Esophagus muscularis mucosa (tissue), 4 donors: ENCODE measurements at regions not wholly inside any gene's neighbourhood (a gene's known extent, or its start where the extent isn't known, plus 50 kb on each side); places are given as distances from the start of the nearest gene placed in this dataset.

ENCODE experiments used
- DNase-seq: peaks from one replicate; pipeline ENCODE4 v3.0.0-alpha.2; 2017; ENCODE audit errors: extremely low spot score
- H3K27ac ChIP-seq, 4 donors: fragments of 200-600 bp; sonication (generic); replicated peaks in 1 of 4; 1 replicate in 3 of 4; 2 replicates in 1 of 4; pipeline ENCODE4 v1.5.1; 2016 to 2019; ENCODE audit warnings: mild to moderate bottlenecking in 1 of 4
- H3K27me3 ChIP-seq, 4 donors: fragments of 200-600 bp; sonication (generic); one replicate each; pipeline versions ENCODE4 v1.5.1 to v1.6.0; 2016 to 2019
- H3K36me3 ChIP-seq, 4 donors: fragments of 200-600 bp; sonication (generic); one replicate each; pipeline ENCODE4 v1.5.1; 2016 to 2019
- H3K4me1 ChIP-seq, 4 donors: fragments of 200-600 bp; sonication (generic); one replicate each; pipeline ENCODE4 v1.5.1; 2016 to 2019
- H3K4me3 ChIP-seq, 4 donors: fragments of 200-600 bp; sonication (generic); 1 replicate in 2 of 4; 2 replicates in 2 of 4; pipeline ENCODE4 v1.5.1; 2016 to 2019; ENCODE audit warnings: mild to moderate bottlenecking in 4 of 4, moderate library complexity in 1 of 4
- H3K9me3 ChIP-seq, 4 donors: fragments of 200-600 bp; sonication (generic); 1 replicate in 3 of 4; 2 replicates in 1 of 4; pipeline ENCODE4 v1.5.1; 2016 to 2019
- EP300 ChIP-seq: sonication (generic); formaldehyde crosslinking; IDR thresholded peaks from one replicate; pipeline ENCODE4 v1.6.1; 2017; ENCODE audit warnings: antibody characterized with exemption
- POLR2A ChIP-seq: fragments of 450-650 bp; IDR thresholded peaks from one replicate; pipeline ENCODE4 v1.6.1; 2017; ENCODE audit warnings: antibody characterized with exemption, moderate library complexity, mild to moderate bottlenecking, low read depth
- POLR2AphosphoS5 ChIP-seq, 2 donors: sonication (generic); formaldehyde crosslinking; IDR thresholded peaks; one replicate each; pipeline ENCODE4 v1.6.1; 2017; ENCODE audit warnings: antibody characterized with exemption in 2 of 2
- WGBS: methylation state at CpG from one replicate; pipeline ENCODE4 v1.1.5; 2018; 5-methylcytosine and 5-hydroxymethylcytosine counted together
- intact Hi-C: fragments of 100-400 bp; cut with DNase I; formaldehyde crosslinking; loops from one replicate; pipeline ENCODE4 v1.15.1; 2023
- TF ChIP-seq, protein P1 (sequence below), 3 experiments: fragments of 200-600 bp in 2 of 3; fragments of 450-650 bp in 1 of 3; sonication (generic) in 2 of 3; IDR thresholded peaks; one replicate each; pipeline ENCODE4 v1.5.1; 2017 to 2019; ENCODE audit warnings: antibody characterized with exemption in 3 of 3, mild to moderate bottlenecking in 2 of 3, moderate library complexity in 1 of 3

DNA sequence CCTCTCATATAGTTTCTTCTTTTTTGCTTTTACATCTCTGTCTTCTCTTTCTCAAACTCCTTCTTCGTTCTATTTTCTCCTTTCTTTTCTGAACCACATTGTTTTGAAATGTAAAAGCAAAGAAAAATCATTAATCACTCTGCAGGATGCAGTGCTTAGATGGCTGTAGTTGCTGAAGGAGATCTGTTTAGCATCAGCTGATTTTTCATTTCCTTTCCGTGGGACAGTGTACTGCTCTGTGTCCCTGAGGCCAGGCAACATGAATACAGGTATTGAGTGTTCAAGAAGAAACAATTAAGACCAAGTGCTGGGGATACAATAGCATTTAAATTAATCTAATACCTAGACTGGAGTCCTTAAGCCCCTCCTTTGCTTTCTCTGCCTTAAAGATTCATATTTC lies 257.2 kb upstream of the SPAG17 start:
- WGBS: 11% methylated on average over 2 of the region's 2 CpGs
- Histone ChIP-seq H3K9me3 (no peaks in the 10 kb centered on the region), H3K27ac (no peak overlapping the region), H3K27me3 (no peaks in the 10 kb centered on the region), H3K4me3 (no peak overlapping the region), H3K4me1 (no peaks in the 10 kb centered on the region), H3K36me3 (no peaks in the 10 kb centered on the region)
- intact Hi-C loops: no loop called here
- TF ChIP-seq, protein P1, sequence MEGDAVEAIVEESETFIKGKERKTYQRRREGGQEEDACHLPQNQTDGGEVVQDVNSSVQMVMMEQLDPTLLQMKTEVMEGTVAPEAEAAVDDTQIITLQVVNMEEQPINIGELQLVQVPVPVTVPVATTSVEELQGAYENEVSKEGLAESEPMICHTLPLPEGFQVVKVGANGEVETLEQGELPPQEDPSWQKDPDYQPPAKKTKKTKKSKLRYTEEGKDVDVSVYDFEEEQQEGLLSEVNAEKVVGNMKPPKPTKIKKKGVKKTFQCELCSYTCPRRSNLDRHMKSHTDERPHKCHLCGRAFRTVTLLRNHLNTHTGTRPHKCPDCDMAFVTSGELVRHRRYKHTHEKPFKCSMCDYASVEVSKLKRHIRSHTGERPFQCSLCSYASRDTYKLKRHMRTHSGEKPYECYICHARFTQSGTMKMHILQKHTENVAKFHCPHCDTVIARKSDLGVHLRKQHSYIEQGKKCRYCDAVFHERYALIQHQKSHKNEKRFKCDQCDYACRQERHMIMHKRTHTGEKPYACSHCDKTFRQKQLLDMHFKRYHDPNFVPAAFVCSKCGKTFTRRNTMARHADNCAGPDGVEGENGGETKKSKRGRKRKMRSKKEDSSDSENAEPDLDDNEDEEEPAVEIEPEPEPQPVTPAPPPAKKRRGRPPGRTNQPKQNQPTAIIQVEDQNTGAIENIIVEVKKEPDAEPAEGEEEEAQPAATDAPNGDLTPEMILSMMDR (IDR thresholded peaks at IDR 0.05): no peak
- TF ChIP-seq POLR2A (no peak), POLR2AphosphoS5 (IDR thresholded peaks at IDR 0.05) (no peak), EP300 (no peak)
- no peak for DNase-seq

GRCh38 chr1:118437664-118438063 lies 252.6 kb upstream of the SPAG17 start:
- DNase-seq: no peak
- H3K27ac ChIP-seq: no peak overlapping the region
- WGBS: 91% methylated on average over 6 of the region's 6 CpGs

GRCh38 chr1:118429856-118430255 lies 244.8 kb upstream of the SPAG17 start:
- TF ChIP-seq POLR2A (no peak), EP300 (no peak), POLR2AphosphoS5 (IDR thresholded peaks at IDR 0.05) (no peak)
- TF ChIP-seq, protein P1 (IDR thresholded peaks at IDR 0.05): no peak
- no peaks in the 10 kb centered on the region for H3K9me3 ChIP-seq
- H3K4me3 ChIP-seq: no peak overlapping the region
- no peaks in the 10 kb centered on the region for H3K27me3 ChIP-seq
- H3K36me3 ChIP-seq: no peaks in the 10 kb centered on the region
- DNase-seq: no peak
- H3K4me1 ChIP-seq: no peaks in the 10 kb centered on the region
- no peak overlapping the region for H3K27ac ChIP-seq
- WGBS: 91% methylated on average over 4 of the region's 4 CpGs
- intact Hi-C loops: no loop called here

More at GRCh38 chr1:118437664-118438063, 252.6 kb upstream of the SPAG17 start:
- H3K4me1 ChIP-seq: no peaks in the 10 kb centered on the region
- no peak overlapping the region for H3K4me3 ChIP-seq
- no peaks in the 10 kb centered on the region for H3K27me3 ChIP-seq
- TF ChIP-seq EP300: no peak
- TF ChIP-seq POLR2AphosphoS5 (IDR thresholded peaks at IDR 0.05): no peak
- TF ChIP-seq POLR2A: no peak
- H3K36me3 ChIP-seq: no peaks in the 10 kb centered on the region
- no peaks in the 10 kb centered on the region for H3K9me3 ChIP-seq
- intact Hi-C loops: no loop called here

DNA sequence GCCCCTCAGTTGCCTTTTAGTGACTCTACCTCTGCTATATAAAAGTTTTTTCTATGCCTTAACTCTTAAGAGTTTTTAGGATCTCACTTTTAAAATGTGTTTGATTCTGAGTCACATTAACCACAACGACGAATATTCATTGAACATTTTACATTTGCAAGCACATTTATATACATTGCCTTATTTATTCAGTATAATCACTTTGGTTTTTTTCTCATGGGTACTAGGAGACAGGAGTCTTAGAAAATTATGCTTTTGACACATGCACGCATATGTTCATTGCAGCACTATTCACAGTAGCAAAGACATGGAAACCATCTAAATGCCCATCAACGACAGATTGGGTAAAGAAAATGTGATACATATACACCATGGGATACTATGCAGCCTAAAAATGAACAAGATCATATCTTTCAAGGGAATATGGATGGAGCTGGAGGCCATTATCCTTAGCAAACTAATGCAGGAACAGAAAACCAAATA lies 236.9 kb upstream of the SPAG17 start:
- Histone ChIP-seq H3K4me3 (no peak overlapping the region), H3K27ac (no peak overlapping the region), H3K27me3 (no peaks in the 10 kb centered on the region), H3K36me3 (no peaks in the 10 kb centered on the region), H3K4me1 (no peaks in the 10 kb centered on the region), H3K9me3 (no peaks in the 10 kb centered on the region)
- intact Hi-C loops: no loop called here
- 92% methylated on average over 4 of the region's 4 CpGs for WGBS
- TF ChIP-seq POLR2A: no peak
- no peak for TF ChIP-seq EP300
- TF ChIP-seq, protein P1 (IDR thresholded peaks at IDR 0.05): no peak
- no peak for TF ChIP-seq POLR2AphosphoS5 (IDR thresholded peaks at IDR 0.05)
- no peak for DNase-seq

DNA sequence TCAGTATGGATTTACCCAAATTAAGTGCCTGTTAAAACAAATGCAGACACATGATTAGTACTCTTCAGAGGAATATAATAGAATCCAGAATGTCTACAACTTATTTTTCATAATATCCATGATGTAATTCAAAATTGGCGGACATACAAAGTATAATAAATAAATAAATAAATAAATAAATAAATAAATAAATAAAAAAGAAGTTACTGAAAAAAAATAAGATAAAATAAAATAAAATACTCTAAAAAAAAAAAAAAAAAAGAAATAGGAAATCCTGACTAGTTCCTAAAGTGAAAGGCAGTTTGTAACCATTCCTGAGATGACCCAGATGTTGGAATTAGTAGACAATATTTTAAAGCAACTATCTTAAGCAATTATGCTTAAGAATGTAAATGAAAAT lies 219.0 kb upstream of the SPAG17 start:
- Histone ChIP-seq H3K27me3 (no peaks in the 10 kb centered on the region), H3K27ac (no peak overlapping the region), H3K4me1 (no peaks in the 10 kb centered on the region), H3K4me3 (no peak overlapping the region), H3K36me3 (no peaks in the 10 kb centered on the region), H3K9me3 (peaks cover 0 to 8% (median 0%) of the 10 kb centered on the region in 4 donors)
- TF ChIP-seq EP300 (no peak), POLR2A (no peak), POLR2AphosphoS5 (IDR thresholded peaks at IDR 0.05) (no peak)
- TF ChIP-seq, protein P1 (IDR thresholded peaks at IDR 0.05): no peak
- WGBS: 92% methylated on average over 1 of the region's 1 CpG
- intact Hi-C loops: no loop called here
- DNase-seq: no peak
